ENCODE measurements at regions not wholly inside any gene's neighbourhood (a gene's known extent, or its start where the extent isn't known, plus 50 kb on each side); places are given as distances from the start of the nearest gene placed in this dataset.

- DNase-seq = no peak
These were observed 59.5 kb downstream of the PTGS2 start for GRCh38 chr1:186620566-186621350.

DNA sequence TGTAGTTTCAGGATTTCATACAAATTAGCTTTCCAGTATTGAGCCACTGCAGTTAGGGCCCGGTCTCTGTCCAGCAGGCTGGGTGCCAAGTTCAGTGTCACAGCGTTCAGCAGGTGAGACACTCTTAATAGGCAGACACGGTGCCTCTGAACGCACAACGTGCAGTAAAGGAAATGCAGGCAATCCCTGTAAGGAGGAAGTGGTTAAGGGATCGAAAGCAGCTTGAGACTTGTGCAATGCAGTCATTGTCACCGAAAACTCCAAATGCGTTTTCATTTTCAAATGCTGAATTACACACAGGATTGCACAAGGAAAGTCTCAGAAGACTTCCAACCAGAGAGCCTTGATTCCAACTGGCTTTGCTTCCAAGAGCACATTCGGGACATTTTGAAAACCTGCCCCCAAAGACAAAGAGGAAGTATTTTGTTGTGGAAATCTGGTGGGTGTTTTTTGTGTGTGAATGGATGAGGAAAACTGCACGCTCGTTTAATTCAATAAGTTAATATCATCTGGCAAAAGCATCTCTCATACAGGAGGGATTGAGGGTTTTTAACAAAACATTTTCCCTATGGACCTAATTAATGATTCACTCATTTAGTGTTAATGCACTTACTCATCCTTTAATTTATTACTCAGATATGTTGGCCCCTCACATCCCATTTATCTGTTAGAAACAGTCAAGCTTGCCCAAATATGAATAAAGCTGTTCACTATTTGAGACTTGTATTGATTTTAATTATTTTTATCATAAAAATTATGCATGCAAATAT, 61.6 kb downstream of the PTGS2 start:
- no peak for DNase-seq

DNA sequence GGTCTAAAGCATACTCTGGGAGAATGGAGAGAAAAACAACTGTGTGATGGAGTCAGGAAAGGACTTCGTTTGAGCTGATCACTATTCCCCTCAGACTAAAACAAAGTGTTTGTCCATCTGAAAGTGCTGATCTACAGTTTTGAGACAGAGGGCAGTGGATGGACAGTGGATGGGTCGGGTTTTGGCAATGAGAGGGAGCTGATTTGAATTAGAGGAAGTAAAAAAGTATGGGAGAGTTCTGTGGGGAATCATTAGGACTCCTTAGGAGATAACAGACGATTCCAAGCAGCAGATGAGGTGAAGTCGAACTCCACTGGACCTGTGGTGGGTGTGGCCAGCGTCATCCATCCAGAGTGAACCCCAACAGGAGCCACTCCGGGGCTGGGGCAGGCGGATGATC, 62.3 kb downstream of the PTGS2 start:
- DNase-seq = no peak

- DNase-seq = no peak
These were observed 63.7 kb downstream of the PTGS2 start for GRCh38 chr1:186616511-186616910.

GRCh38 chr1:186615332-186615731, 64.9 kb downstream of the PTGS2 start:
- no peak for DNase-seq

GRCh38 chr1:186611156-186611555, 69.1 kb downstream of the PTGS2 start:
- DNase-seq = no peak

GRCh38 chr1:186609183-186609582, 71.0 kb downstream of the PTGS2 start:
- no peak for DNase-seq

- peak; percentile 82 for DNase-seq
These were observed 74.4 kb downstream of the PTGS2 start for GRCh38 chr1:186605762-186606350.

DNA sequence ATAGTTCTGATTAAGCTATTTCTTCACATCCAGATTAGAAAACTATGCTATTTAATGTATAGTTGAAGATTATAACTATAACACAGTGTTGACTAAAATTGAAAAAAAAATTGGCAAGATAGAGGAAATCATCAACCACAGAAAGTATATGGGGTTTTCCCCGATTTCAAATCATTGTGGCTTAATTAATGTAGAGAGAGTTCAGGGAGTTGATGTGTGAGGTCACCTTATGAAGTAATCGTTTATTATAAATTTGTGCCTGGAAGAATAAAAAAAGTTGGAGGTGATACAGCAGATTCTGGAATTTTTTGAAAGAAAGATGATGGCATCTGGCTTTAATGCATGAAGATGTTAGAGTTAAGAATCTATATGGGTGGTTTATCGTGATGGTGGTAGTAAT, 84.3 kb downstream of the PTGS2 start:
- DNase-seq = no peak

DNA sequence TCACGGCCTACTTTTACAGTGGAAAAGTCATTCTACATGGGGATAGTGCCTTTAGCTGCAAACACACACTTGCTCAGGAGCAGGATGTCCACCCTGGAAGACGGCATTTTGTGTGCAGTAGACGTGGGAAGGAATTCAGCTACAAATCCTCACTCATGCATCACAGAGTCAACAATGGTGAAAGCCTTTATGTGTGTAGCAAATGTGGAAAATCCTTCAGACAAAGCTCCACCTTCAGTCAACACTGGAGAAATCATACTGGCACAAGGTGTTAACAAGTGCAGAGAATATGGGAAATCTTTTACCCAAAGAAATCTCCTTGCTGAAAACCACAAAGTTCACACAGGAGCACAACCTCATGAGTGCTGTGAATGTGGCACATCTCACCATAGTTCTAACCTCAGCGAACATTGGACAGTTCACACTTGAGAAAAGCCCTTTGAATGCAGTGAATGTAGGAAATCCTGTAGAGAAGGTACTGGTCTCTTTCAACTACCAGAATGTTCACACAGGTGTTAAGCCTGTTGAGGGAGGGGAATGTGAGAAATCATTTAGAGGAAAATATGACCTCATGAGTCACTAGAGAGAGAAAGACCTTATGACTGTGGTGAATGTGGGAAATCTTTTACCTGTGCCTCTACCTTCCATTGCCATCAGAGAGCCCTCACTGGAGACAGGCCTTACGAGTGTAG, 101.8 kb downstream of the PTGS2 start:
- no peak for DNase-seq

- no peak for DNase-seq
These were observed 102.6 kb downstream of the PTGS2 start for GRCh38 chr1:186577633-186578032.

DNA sequence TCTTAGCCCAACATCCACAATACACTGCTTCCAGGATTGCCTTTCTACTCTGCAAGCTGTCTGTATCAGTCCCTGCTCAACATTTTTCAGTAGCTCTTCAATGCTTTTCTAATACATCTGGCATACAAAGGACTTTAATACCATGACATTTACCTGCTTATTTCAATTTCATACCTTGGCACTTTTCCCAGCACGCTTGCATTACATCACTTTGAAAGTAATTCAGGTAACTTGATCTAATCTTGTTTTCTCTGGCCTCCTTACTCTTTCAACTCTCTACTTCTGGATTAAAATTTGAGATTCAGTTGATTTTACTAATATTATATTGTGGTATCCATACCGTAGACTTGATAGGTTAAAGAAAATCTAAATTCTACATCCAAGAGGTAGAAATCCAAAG, 103.0 kb downstream of the PTGS2 start:
- no peak for DNase-seq

GRCh38 chr1:186575348-186575747, 104.9 kb downstream of the PTGS2 start:
- DNase-seq = no peak

DNA sequence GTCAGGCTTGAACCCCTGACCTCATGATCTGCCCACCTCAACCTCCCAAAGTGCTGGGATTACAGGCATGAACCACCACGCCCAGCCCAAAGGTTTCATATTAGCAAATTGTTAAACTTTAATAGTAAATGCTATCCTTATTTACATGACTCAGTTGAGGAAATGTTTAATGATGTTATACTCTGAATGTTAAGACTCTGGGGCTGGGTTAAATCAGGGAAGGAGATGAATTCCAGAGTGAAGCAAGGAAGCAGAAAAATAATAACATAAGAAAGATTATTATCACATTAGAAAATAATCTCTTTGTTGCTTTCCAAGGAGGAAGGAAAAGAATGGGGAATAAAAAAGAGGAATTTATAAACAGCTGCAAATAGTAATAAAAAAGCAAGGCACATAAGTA, 105.3 kb downstream of the PTGS2 start:
- no peak for DNase-seq

GRCh38 chr1:186572509-186572908, 107.7 kb downstream of the PTGS2 start:
- no peak for DNase-seq

- no peak for DNase-seq
These were observed 108.5 kb downstream of the PTGS2 start for GRCh38 chr1:186571771-186572170.

GRCh38 chr1:186569856-186570255, 108.9 kb upstream of the PDC start:
- DNase-seq = no peak

DNA sequence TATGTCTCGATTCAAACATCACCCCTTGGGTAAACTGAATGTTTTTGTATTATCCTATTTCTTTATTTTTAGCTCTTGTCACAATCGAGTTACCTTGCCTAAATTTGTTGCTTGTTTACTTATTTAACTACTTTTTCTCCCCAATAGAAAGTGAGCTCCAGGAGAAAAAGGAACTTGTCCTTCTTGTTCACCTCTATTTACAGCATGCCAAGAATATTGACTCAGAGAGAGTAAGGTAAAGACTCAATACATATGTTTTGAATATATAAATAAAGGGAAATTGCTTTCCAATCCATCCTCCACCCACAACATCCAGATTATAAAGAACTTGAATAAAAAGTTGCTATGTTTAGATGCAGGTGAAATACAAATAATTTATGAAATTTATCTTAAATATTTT, 107.3 kb upstream of the PDC start:
- DNase-seq = no peak

GRCh38 chr1:186566140-186566855, 105.4 kb upstream of the PDC start:
- no peak for DNase-seq

- no peak for DNase-seq
These were observed 103.7 kb upstream of the PDC start for GRCh38 chr1:186564582-186564981.

GRCh38 chr1:186559601-186560116, 98.7 kb upstream of the PDC start:
- DNase-seq = no peak

GRCh38 chr1:186557147-186557777, 96.3 kb upstream of the PDC start:
- DNase-seq = no peak
